Mesenchymal stem cell (in vitro differentiated cells and primary cell): ENCODE measurements at regions not wholly inside any gene's neighbourhood (a gene's known extent, or its start where the extent isn't known, plus 50 kb on each side); places are given as distances from the start of the nearest gene placed in this dataset.

Experiments used
- DNase-seq: peaks from one replicate; pipeline ENCODE4 v3.0.0-alpha.2; 2013
- H2AFZ ChIP-seq: one replicate; pipeline ENCODE4 v1.6.1; 2013; ENCODE audit warnings: low read depth, mild to moderate bottlenecking, control low read depth, inconsistent platforms, low read length, moderate library complexity
- H2AK5ac ChIP-seq: 2 replicates; pipeline ENCODE4 v1.6.1; 2013; ENCODE audit warnings: low read length, moderate library complexity, mild to moderate bottlenecking, inconsistent platforms; ENCODE audit not compliant: severe bottlenecking
- H2BK120ac ChIP-seq: one replicate; pipeline ENCODE4 v1.6.1; 2013; ENCODE audit warnings: low read depth, mild to moderate bottlenecking, inconsistent platforms, low read length, moderate library complexity
- H2BK12ac ChIP-seq, 2 experiments: one replicate each; pipeline ENCODE4 v1.6.1; 2013; ENCODE audit warnings: inconsistent platforms in 2 of 2, low read length in 2 of 2, mild to moderate bottlenecking in 2 of 2, moderate library complexity in 2 of 2, control low read depth in 1 of 2
- H2BK15ac ChIP-seq: one replicate; pipeline ENCODE4 v1.6.1; 2013; ENCODE audit warnings: mild to moderate bottlenecking, low read depth, inconsistent platforms; ENCODE audit not compliant: poor library complexity, severe bottlenecking
- H2BK5ac ChIP-seq: 2 replicates; pipeline ENCODE4 v1.6.1; 2013; ENCODE audit warnings: low read depth, mild to moderate bottlenecking, low read length, control low read depth, inconsistent platforms; ENCODE audit not compliant: poor library complexity, severe bottlenecking
- H3K14ac ChIP-seq, 2 experiments: one replicate each; pipeline ENCODE4 v1.6.1; 2013; ENCODE audit warnings: inconsistent platforms in 2 of 2, low read length in 2 of 2, control low read depth in 1 of 2, mild to moderate bottlenecking in 1 of 2, moderate library complexity in 1 of 2
- H3K18ac ChIP-seq, 2 experiments: one replicate each; pipeline ENCODE4 v1.6.1; 2013; ENCODE audit warnings: inconsistent platforms in 2 of 2, low read length in 2 of 2, control low read depth in 1 of 2, low read depth in 1 of 2, mild to moderate bottlenecking in 1 of 2
- H3K23ac ChIP-seq, 2 experiments: one replicate each; pipeline ENCODE4 v1.6.1; 2013; ENCODE audit warnings: inconsistent platforms in 2 of 2, low read length in 2 of 2, mild to moderate bottlenecking in 2 of 2, moderate library complexity in 2 of 2, control low read depth in 1 of 2
- H3K27ac ChIP-seq: 2 replicates; pipeline ENCODE4 v1.5.1; 2013; ENCODE audit warnings: mild to moderate bottlenecking, moderate library complexity, low read length, control low read depth, inconsistent platforms; ENCODE audit not compliant: poor library complexity, severe bottlenecking
- H3K27me3 ChIP-seq, 2 experiments: 2 replicates each; pipeline versions ENCODE4 v1.6.1 to v1.7.0; 2013; ENCODE audit warnings: low read length in 2 of 2, mild to moderate bottlenecking in 2 of 2, moderate library complexity in 2 of 2, control low read depth in 1 of 2, inconsistent platforms in 1 of 2; ENCODE audit not compliant: control insufficient read depth in 1 of 2, insufficient read depth in 1 of 2
- H3K36me3 ChIP-seq, 2 experiments: 2 replicates each; pipeline versions ENCODE4 v1.6.1 to v1.7.0; 2013; ENCODE audit warnings: low read length in 2 of 2, control low read depth in 1 of 2, inconsistent platforms in 1 of 2, low read depth in 1 of 2, mild to moderate bottlenecking in 1 of 2; ENCODE audit not compliant: insufficient read depth in 2 of 2, control insufficient read depth in 1 of 2
- H3K4ac ChIP-seq, 2 experiments: one replicate each; pipeline ENCODE4 v1.6.1; 2013; ENCODE audit warnings: inconsistent platforms in 2 of 2, low read length in 2 of 2, mild to moderate bottlenecking in 2 of 2, moderate library complexity in 2 of 2, control low read depth in 1 of 2, low read depth in 1 of 2
- H3K4me1 ChIP-seq: 2 replicates; pipeline ENCODE4 v1.6.1; 2013; ENCODE audit warnings: low read depth, low read length, control low read depth; ENCODE audit not compliant: control insufficient read depth, insufficient read depth
- H3K4me2 ChIP-seq: 2 replicates; pipeline ENCODE4 v1.6.1; 2013; ENCODE audit warnings: low read length, mild to moderate bottlenecking, inconsistent platforms; ENCODE audit not compliant: poor library complexity, severe bottlenecking
- H3K4me3 ChIP-seq, 2 experiments: 2 replicates each; pipeline versions ENCODE4 v1.5.1 to v1.7.0; 2013; ENCODE audit warnings: low read length in 2 of 2, mild to moderate bottlenecking in 2 of 2, control low read depth in 1 of 2, low read depth in 1 of 2; ENCODE audit not compliant: insufficient read depth in 1 of 2
- H3K79me1 ChIP-seq: replicated peaks from 2 replicates; pipeline ENCODE4 v1.6.1; 2013; ENCODE audit warnings: mild to moderate bottlenecking, control low read depth, low read length, inconsistent platforms; ENCODE audit not compliant: poor library complexity, severe bottlenecking
- H3K9ac ChIP-seq: 2 replicates; pipeline ENCODE4 v1.7.0; 2013; ENCODE audit warnings: mild to moderate bottlenecking, low read length, moderate library complexity
- H3K9me3 ChIP-seq: 2 replicates; pipeline ENCODE4 v1.7.0; 2013; ENCODE audit warnings: mild to moderate bottlenecking, low read length; ENCODE audit not compliant: control insufficient read depth
- H4K8ac ChIP-seq: one replicate; pipeline ENCODE4 v1.6.1; 2013; ENCODE audit warnings: inconsistent platforms, mild to moderate bottlenecking, low read length, moderate library complexity
- H4K91ac ChIP-seq: one replicate; pipeline ENCODE4 v1.6.1; 2013; ENCODE audit warnings: mild to moderate bottlenecking, low read length, inconsistent platforms
- WGBS: methylation state at CpG from one replicate; pipeline ENCODE4 v1.1.7; 2013; ENCODE audit warnings: mixed read lengths; 5-methylcytosine and 5-hydroxymethylcytosine counted together

DNA sequence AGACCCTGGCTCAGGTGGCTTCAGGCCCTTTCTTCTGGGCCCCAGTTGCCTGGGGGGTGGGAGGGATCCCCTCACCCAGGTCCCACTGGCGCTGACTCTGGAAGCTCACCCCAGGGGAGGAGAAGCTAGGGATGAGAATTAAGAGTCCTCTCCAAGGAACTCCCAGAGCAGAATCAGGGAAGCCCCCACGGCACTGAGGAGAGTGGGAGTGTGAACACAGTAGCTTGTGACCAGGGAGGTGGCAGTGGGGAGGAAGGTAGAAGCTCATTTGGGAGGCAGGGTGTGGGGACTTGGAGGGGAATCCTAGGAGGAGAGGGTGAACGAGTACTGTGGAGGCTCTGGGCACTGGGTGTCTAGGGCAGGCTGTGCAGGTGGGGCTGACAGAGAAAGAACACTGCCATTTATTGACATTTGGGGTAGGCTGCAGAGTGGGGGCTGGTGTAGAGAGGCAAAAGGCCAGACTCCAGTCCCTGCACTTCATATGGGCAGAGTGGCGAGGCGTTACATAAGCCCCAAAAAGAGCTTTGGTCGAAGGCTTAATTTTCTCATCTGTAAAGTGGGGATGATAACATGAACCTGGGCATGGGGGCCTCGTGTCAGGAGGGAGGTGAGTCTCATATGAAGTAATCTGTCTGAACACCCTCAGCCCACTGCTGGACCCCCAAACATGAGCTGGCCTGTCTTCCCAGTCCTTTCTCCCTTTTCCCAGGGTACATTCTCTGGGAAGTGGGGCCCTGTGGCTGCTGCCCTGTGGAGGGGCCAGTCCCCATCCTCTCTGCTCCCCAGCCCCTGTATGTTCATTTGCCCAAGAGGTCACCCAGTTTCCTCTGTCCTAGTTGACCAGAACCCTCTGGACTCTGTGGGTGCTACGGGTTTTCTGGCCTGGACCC, 80.5 kb downstream of the VEGFA start:
- H4K8ac ChIP-seq, result peak overlapping the region; percentile 5
- H2BK5ac ChIP-seq, result peak overlapping the region; percentile 33
- no peaks in the 10 kb centered on the region for H3K79me1 ChIP-seq
- peak overlapping the region; percentile 62 for H3K27ac ChIP-seq
- peaks cover 44% of the 10 kb centered on the region for H3K4me1 ChIP-seq
- H3K23ac ChIP-seq, result no peak overlapping the region
- no peaks in the 10 kb centered on the region for H3K9me3 ChIP-seq
- H2AFZ ChIP-seq, result no peak overlapping the region
- peaks cover 0 to 30% of the 10 kb centered on the region in 2 experiments for H3K27me3 ChIP-seq
- H2BK15ac ChIP-seq, result peak overlapping the region; percentile 86
- peak overlapping the region; percentile 29 to 34 for H3K4ac ChIP-seq
- H2BK12ac ChIP-seq, result peak overlapping the region; percentile 76 to 81
- WGBS, result 84% methylated on average over 8 of the region's 8 CpGs
- peak overlapping the region; percentile 74 to 84 for H3K18ac ChIP-seq
- H3K4me2 ChIP-seq, result no peak overlapping the region
- no peak for DNase-seq
- peak overlapping the region; percentile 40 for H4K91ac ChIP-seq
- H3K36me3 ChIP-seq, result no peaks in the 10 kb centered on the region
- no peak overlapping the region for H3K9ac ChIP-seq
- H2BK120ac ChIP-seq, result peak overlapping the region; percentile 67
- no peak overlapping the region for H3K4me3 ChIP-seq
- no peak overlapping the region for H3K14ac ChIP-seq
- H2AK5ac ChIP-seq, result peak overlapping the region; percentile 51

DNA sequence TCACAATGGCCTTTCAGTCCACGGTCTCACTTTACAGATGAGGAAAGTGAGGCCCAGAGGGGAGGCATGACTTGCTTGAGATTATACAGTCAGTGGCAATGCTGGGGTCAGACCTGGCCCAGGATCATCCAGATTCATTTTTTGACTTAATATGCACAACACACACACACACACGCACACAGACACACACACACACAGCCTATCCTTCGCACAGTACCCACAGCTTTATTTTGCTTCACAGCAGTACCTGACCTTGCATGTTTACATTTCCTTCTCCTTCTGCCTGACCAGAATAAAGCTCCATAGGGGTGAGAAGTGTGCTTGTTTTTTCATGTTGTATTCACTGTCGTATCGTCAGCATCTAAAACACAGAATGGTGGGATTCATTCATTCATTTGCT, 79.8 kb downstream of the VEGFA start:
- no peak overlapping the region for H3K14ac ChIP-seq
- H3K9me3 ChIP-seq, result no peaks in the 10 kb centered on the region
- no peak overlapping the region for H3K4me3 ChIP-seq
- H4K8ac ChIP-seq, result no peak overlapping the region
- H2BK15ac ChIP-seq, result no peak overlapping the region
- H4K91ac ChIP-seq, result peak overlapping the region; percentile 40
- peak overlapping the region; percentile 79 to 80 for H2BK12ac ChIP-seq
- H3K9ac ChIP-seq, result no peak overlapping the region
- WGBS, result 91% methylated on average over 5 of the region's 5 CpGs
- H2AK5ac ChIP-seq, result peak overlapping the region; percentile 51
- no peak overlapping the region for H3K23ac ChIP-seq
- peak overlapping the region; percentile 46 to 74 for H3K18ac ChIP-seq
- H3K36me3 ChIP-seq, result no peaks in the 10 kb centered on the region
- peak overlapping the region; percentile 29 for H3K27ac ChIP-seq
- peak; percentile 25 for DNase-seq
- H3K27me3 ChIP-seq, result peaks cover 0 to 37% of the 10 kb centered on the region in 2 experiments
- H3K4me1 ChIP-seq, result peaks cover 42% of the 10 kb centered on the region
- H3K4me2 ChIP-seq, result no peak overlapping the region
- H3K79me1 ChIP-seq, result no peaks in the 10 kb centered on the region
- no peak overlapping the region for H2AFZ ChIP-seq
- H2BK5ac ChIP-seq, result no peak overlapping the region
- H3K4ac ChIP-seq, result peak overlapping the region in 1 of 2 experiments; percentile 46
- H2BK120ac ChIP-seq, result peak overlapping the region; percentile 67

DNA sequence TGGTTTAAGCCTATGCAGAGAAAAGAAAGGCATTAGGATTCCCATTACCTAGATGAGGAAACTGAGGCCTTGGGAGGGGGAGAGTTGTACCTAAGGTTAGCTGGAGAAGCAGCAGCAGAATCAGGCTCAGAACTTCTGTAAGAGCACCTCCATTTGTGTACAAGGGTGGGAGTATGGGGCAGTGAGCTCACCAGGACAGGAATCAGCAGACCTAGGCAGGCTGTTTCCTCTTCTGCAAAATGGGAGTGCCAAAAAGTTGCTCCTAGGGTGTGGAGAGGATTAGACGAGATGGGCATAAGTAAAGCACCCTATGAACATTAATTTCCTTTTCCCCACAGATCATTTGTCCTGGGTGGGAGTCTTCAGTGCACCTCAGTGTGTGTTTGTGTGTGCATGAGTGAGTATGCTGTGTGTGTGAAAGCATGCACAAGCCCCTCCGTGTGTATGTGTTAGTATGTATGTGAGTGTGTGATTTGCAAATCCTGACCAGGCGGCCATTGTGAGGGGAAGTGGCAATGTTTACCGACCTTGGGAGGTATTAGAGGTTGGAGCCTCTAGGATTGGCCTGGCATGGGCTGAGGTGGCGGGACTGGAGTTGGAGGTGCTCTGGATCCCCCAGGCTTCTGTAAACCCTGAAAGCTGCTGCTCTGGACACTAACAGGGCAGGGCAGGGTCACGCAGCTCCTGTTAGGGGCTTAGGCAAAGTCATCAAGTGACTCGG, 78.8 kb downstream of the VEGFA start:
- Histone ChIP-seq H4K8ac (no peak overlapping the region), H3K4me1 (peaks cover 37% of the 10 kb centered on the region), H3K79me1 (no peaks in the 10 kb centered on the region), H2BK12ac (peak overlapping the region; percentile 6 to 57), H3K4ac (no peak overlapping the region), H2AFZ (no peak overlapping the region), H2BK120ac (peak overlapping the region; percentile 4), H3K36me3 (no peaks in the 10 kb centered on the region), H3K9ac (no peak overlapping the region), H3K4me2 (no peak overlapping the region), H3K14ac (peak overlapping the region in 1 of 2 experiments; percentile 49), H3K27ac (no peak overlapping the region), H2BK15ac (no peak overlapping the region), H2BK5ac (no peak overlapping the region), H3K27me3 (peaks cover 0 to 47% of the 10 kb centered on the region in 2 experiments), H2AK5ac (peak overlapping the region; percentile 28), H4K91ac (no peak overlapping the region), H3K23ac (peak overlapping the region in 1 of 2 experiments; percentile 42), H3K4me3 (no peak overlapping the region), H3K9me3 (no peaks in the 10 kb centered on the region), H3K18ac (peak overlapping the region; percentile 5 to 69)
- WGBS, result 89% methylated on average over 6 of the region's 7 CpGs
- DNase-seq, result no peak
